ENCODE measurements at regions not wholly inside any gene's neighbourhood (a gene's known extent, or its start where the extent isn't known, plus 50 kb on each side); places are given as distances from the start of the nearest gene placed in this dataset.

GRCh38 chr13:95378603-95379002, 77.4 kb upstream of the ABCC4 start:
- WGBS, 10 experiments = 60 to 100% (median 100%) methylated on average over 1 of the region's 1 CpG; no CpG with 5 or more reads in 5 of the 10 experiments
- no peak overlapping the region for H3K27ac ChIP-seq
- peaks cover 0 to 4% of the 10 kb centered on the region in 2 donors for H3K4me1 ChIP-seq (replicated peaks in 1 of 2)
- ATAC-seq (replicated peaks in 6 of 8) = no peak
- in situ Hi-C loops (cut with MboI; ENCODE audit: low pct_unique_long_range_greater_than_20kb in 2 of 9, low sequenced_read_pairs in 9 of 9, unreplicated experiment in 9 of 9) = loop anchor here in 5 of 9 experiments (25.0 kb wide), 2 partner anchors 191 to 391 kb away; no protein-coding TSS in a partner anchor
- no peak overlapping the region for H3K4me3 ChIP-seq

- H3K4me3 ChIP-seq = no peak overlapping the region
- peak; percentile 67 to 98 (median 84) for ATAC-seq (replicated peaks in 6 of 8)
- H3K4me1 ChIP-seq (replicated peaks in 1 of 2) = peaks cover 0 to 4% of the 10 kb centered on the region in 2 donors
- in situ Hi-C loops (cut with MboI; ENCODE audit: low pct_unique_long_range_greater_than_20kb in 2 of 9, low sequenced_read_pairs in 9 of 9, unreplicated experiment in 9 of 9) = loop anchor here in 5 of 9 experiments (10.0 to 25.0 kb wide), 3 partner anchors 186 to 393 kb away; no protein-coding TSS in a partner anchor
- no peak overlapping the region for H3K27ac ChIP-seq
- 0 to 74% (median 19%) methylated on average over 1 to 14 of the region's 14 CpGs for WGBS, 10 experiments
These were observed 79.4 kb upstream of the ABCC4 start for GRCh38 chr13:95380468-95381211.

- H3K27ac ChIP-seq = no peak overlapping the region
- in situ Hi-C loops (cut with MboI; ENCODE audit: low pct_unique_long_range_greater_than_20kb in 2 of 9, low sequenced_read_pairs in 9 of 9, unreplicated experiment in 9 of 9) = loop anchor here in 5 of 9 experiments (10.0 to 25.0 kb wide), 3 partner anchors 186 to 394 kb away; no protein-coding TSS in a partner anchor
- peaks cover 0 to 4% of the 10 kb centered on the region in 2 donors for H3K4me1 ChIP-seq (replicated peaks in 1 of 2)
- 10 to 100% (median 54%) methylated on average over 1 to 5 of the region's 5 CpGs; no CpG with 5 or more reads in 1 of the 10 experiments for WGBS, 10 experiments
- ATAC-seq (replicated peaks in 6 of 8) = no peak
- H3K4me3 ChIP-seq = no peak overlapping the region
These were observed 79.9 kb upstream of the ABCC4 start for GRCh38 chr13:95381212-95381527.

- H3K4me3 ChIP-seq = no peak overlapping the region
- H3K27ac ChIP-seq = no peak overlapping the region
- 40 to 100% (median 71%) methylated on average over 1 to 2 of the region's 2 CpGs; no CpG with 5 or more reads in 4 of the 10 experiments for WGBS, 10 experiments
- in situ Hi-C loops (cut with MboI; ENCODE audit: low pct_unique_long_range_greater_than_20kb in 2 of 9, low sequenced_read_pairs in 9 of 9, unreplicated experiment in 9 of 9) = loop anchor here in 5 of 9 experiments (10.0 to 25.0 kb wide), 3 partner anchors 188 to 395 kb away; no protein-coding TSS in a partner anchor
- ATAC-seq (replicated peaks in 6 of 8) = no peak
- peaks cover 0 to 4% of the 10 kb centered on the region in 2 donors for H3K4me1 ChIP-seq (replicated peaks in 1 of 2)
These were observed 81.2 kb upstream of the ABCC4 start for GRCh38 chr13:95382411-95382810.

GRCh38 chr13:95382916-95383315, 81.7 kb upstream of the ABCC4 start:
- in situ Hi-C loops (cut with MboI; ENCODE audit: low pct_unique_long_range_greater_than_20kb in 2 of 9, low sequenced_read_pairs in 9 of 9, unreplicated experiment in 9 of 9) = loop anchor here in 5 of 9 experiments (10.0 to 25.0 kb wide), 3 partner anchors 188 to 396 kb away; no protein-coding TSS in a partner anchor
- H3K4me3 ChIP-seq = no peak overlapping the region
- no peak for ATAC-seq (replicated peaks in 6 of 8)
- WGBS, 10 experiments = 56 to 97% (median 89%) methylated on average over 1 to 4 of the region's 4 CpGs; no CpG with 5 or more reads in 2 of the 10 experiments
- no peak overlapping the region for H3K27ac ChIP-seq
- H3K4me1 ChIP-seq (replicated peaks in 1 of 2) = peaks cover 0 to 4% of the 10 kb centered on the region in 2 donors

GRCh38 chr13:95385373-95385772, 84.1 kb upstream of the ABCC4 start:
- in situ Hi-C loops (cut with MboI; ENCODE audit: low pct_unique_long_range_greater_than_20kb in 2 of 9, low sequenced_read_pairs in 9 of 9, unreplicated experiment in 9 of 9) = loop anchor here in 5 of 9 experiments (10.0 to 25.0 kb wide), 3 partner anchors 191 to 398 kb away; no protein-coding TSS in a partner anchor
- Histone ChIP-seq H3K4me3 (no peak overlapping the region), H3K4me1 (replicated peaks in 1 of 2) (peaks cover 0 to 4% of the 10 kb centered on the region in 2 donors), H3K27ac (no peak overlapping the region)
- WGBS, 10 experiments = 0 to 67% (median 49%) methylated on average over 1 of the region's 1 CpG; no CpG with 5 or more reads in 4 of the 10 experiments
- no peak for ATAC-seq (replicated peaks in 6 of 8)

GRCh38 chr13:95385798-95386197, 84.5 kb upstream of the ABCC4 start:
- in situ Hi-C loops (cut with MboI; ENCODE audit: low pct_unique_long_range_greater_than_20kb in 2 of 9, low sequenced_read_pairs in 9 of 9, unreplicated experiment in 9 of 9) = loop anchor here in 5 of 9 experiments (10.0 to 25.0 kb wide), 3 partner anchors 191 to 398 kb away; no protein-coding TSS in a partner anchor
- ATAC-seq (replicated peaks in 6 of 8) = peak in 2 of 8 experiments; percentile 74 to 84
- Histone ChIP-seq H3K4me3 (no peak overlapping the region), H3K4me1 (replicated peaks in 1 of 2) (peaks cover 0 to 1% of the 10 kb centered on the region in 2 donors), H3K27ac (no peak overlapping the region)
- 0 to 88% (median 69%) methylated on average over 1 of the region's 1 CpG; no CpG with 5 or more reads in 6 of the 10 experiments for WGBS, 10 experiments

GRCh38 chr13:95386370-95386769, 85.1 kb upstream of the ABCC4 start:
- in situ Hi-C loops (cut with MboI; ENCODE audit: low pct_unique_long_range_greater_than_20kb in 2 of 9, low sequenced_read_pairs in 9 of 9, unreplicated experiment in 9 of 9) = loop anchor here in 5 of 9 experiments (10.0 to 25.0 kb wide), 3 partner anchors 192 to 399 kb away; no protein-coding TSS in a partner anchor
- ATAC-seq (replicated peaks in 6 of 8) = no peak
- no peaks in the 10 kb centered on the region for H3K4me1 ChIP-seq (replicated peaks in 1 of 2)
- H3K4me3 ChIP-seq = no peak overlapping the region
- 50 to 100% (median 88%) methylated on average over 1 to 3 of the region's 4 CpGs; no CpG with 5 or more reads in 3 of the 10 experiments for WGBS, 10 experiments
- H3K27ac ChIP-seq = no peak overlapping the region

- in situ Hi-C loops (cut with MboI; ENCODE audit: low pct_unique_long_range_greater_than_20kb in 2 of 9, low sequenced_read_pairs in 9 of 9, unreplicated experiment in 9 of 9) = loop anchor here in 5 of 9 experiments (10.0 to 25.0 kb wide), 3 partner anchors 193 to 400 kb away; no protein-coding TSS in a partner anchor
- ATAC-seq (replicated peaks in 6 of 8) = no peak
- Histone ChIP-seq H3K27ac (no peak overlapping the region), H3K4me3 (no peak overlapping the region), H3K4me1 (replicated peaks in 1 of 2) (no peaks in the 10 kb centered on the region)
- WGBS, 10 experiments = 0 to 100% (median 48%) methylated on average over 1 to 4 of the region's 4 CpGs; no CpG with 5 or more reads in 4 of the 10 experiments
These were observed 86.5 kb upstream of the ABCC4 start for GRCh38 chr13:95387733-95388207.

GRCh38 chr13:95388420-95389079, 87.3 kb upstream of the ABCC4 start:
- no peak overlapping the region for H3K4me3 ChIP-seq
- ATAC-seq (replicated peaks in 6 of 8) = no peak
- in situ Hi-C loops (cut with MboI; ENCODE audit: low pct_unique_long_range_greater_than_20kb in 2 of 9, low sequenced_read_pairs in 9 of 9, unreplicated experiment in 9 of 9) = loop anchor here in 5 of 9 experiments (10.0 to 25.0 kb wide), 3 partner anchors 194 to 401 kb away; no protein-coding TSS in a partner anchor
- WGBS, 10 experiments = 38 to 100% (median 50%) methylated on average over 1 to 2 of the region's 2 CpGs; no CpG with 5 or more reads in 1 of the 10 experiments
- H3K27ac ChIP-seq = no peak overlapping the region
- no peaks in the 10 kb centered on the region for H3K4me1 ChIP-seq (replicated peaks in 1 of 2)

GRCh38 chr13:95391362-95391761, 90.1 kb upstream of the ABCC4 start:
- no peak for ATAC-seq (replicated peaks in 6 of 8)
- Histone ChIP-seq H3K4me3 (no peak overlapping the region), H3K27ac (no peak overlapping the region), H3K4me1 (replicated peaks in 1 of 2) (no peaks in the 10 kb centered on the region)
- WGBS, 10 experiments = 6 to 100% (median 75%) methylated on average over 2 of the region's 2 CpGs; no CpG with 5 or more reads in 5 of the 10 experiments
- in situ Hi-C loops (cut with MboI; ENCODE audit: low pct_unique_long_range_greater_than_20kb in 2 of 9, low sequenced_read_pairs in 9 of 9, unreplicated experiment in 9 of 9) = loop anchor here in 5 of 9 experiments (25.0 kb wide), 2 partner anchors 204 to 404 kb away; no protein-coding TSS in a partner anchor

- 75 to 82% (median 80%) methylated on average over 1 to 2 of the region's 2 CpGs; no CpG with 5 or more reads in 7 of the 10 experiments for WGBS, 10 experiments
- Histone ChIP-seq H3K4me1 (replicated peaks in 1 of 2) (no peaks in the 10 kb centered on the region), H3K4me3 (no peak overlapping the region), H3K27ac (no peak overlapping the region)
- in situ Hi-C loops (cut with MboI; ENCODE audit: low pct_unique_long_range_greater_than_20kb in 2 of 9, low sequenced_read_pairs in 9 of 9, unreplicated experiment in 9 of 9) = loop anchor here in 5 of 9 experiments (25.0 kb wide), 2 partner anchors 204 to 404 kb away; no protein-coding TSS in a partner anchor
- ATAC-seq (replicated peaks in 6 of 8) = no peak
These were observed 90.5 kb upstream of the ABCC4 start for GRCh38 chr13:95391785-95392184.
